GM21576 (cell line): ENCODE measurements at regions not wholly inside any gene's neighbourhood (a gene's known extent, or its start where the extent isn't known, plus 50 kb on each side); places are given as distances from the start of the nearest gene placed in this dataset.
"Not testable (repeated sequence)": the region's sequence is repeated elsewhere in the genome, so short reads cannot be mapped to it uniquely, and the experiment has no call there.

Experiments
- ATAC-seq: cut with Tn5 transposase; IDR thresholded peaks from one replicate; pipeline ENCODE4 v1.9.1; 2021; ENCODE audit warnings: mild to moderate bottlenecking, moderate library complexity; ENCODE audit not compliant: unreplicated experiment

- ATAC-seq: no peak
These were observed 82.1 kb downstream of the PLEKHG1 start for GRCh38 chr6:150681578-150682395.

- ATAC-seq: no peak
These were observed 83.6 kb downstream of the PLEKHG1 start for GRCh38 chr6:150683320-150683719.

DNA sequence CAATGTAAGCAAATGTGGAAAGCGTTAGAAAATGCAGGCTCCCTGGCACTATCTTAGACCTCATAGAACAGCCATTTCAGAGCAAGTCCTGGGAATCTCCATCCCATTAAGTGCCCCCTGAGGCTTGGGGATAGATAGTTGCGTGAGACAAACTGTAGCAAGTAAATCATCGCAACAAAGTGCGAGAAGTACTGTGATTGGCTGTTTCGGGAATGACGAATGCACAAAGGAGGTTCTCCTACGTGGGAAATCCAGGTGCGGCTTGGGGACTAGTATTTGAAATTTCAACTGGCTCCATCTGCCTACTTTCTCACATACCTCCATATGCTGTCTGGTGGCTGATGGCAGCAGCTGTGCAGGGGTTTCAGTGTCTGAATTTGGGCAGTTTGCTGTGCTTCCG lies 84.5 kb downstream of the PLEKHG1 start:
- no peak for ATAC-seq

GRCh38 chr6:150684714-150685459 lies 85.2 kb downstream of the PLEKHG1 start:
- ATAC-seq: no peak

- ATAC-seq: peak; percentile 45
These were observed 86.2 kb downstream of the PLEKHG1 start for GRCh38 chr6:150685860-150686259.

DNA sequence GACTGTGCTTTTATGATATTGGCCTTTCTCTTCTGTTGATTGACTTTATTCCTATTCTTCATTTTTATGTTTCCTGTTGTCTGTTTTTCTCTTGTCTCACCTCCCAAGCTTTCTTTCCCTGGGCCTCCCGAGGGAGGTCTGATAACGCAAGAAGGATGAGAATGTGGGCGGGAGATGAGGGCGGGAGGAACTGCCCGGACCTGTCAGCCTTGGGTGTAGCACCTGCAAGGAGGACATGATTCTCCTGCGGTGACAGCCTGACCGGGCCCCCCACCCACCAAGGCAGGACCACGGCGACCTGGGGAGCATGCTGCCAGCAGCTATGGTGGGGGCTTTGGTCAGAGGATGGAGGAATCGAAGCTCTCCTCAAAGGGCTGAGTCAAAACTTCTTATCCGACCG lies 86.9 kb downstream of the PLEKHG1 start:
- no peak for ATAC-seq

DNA sequence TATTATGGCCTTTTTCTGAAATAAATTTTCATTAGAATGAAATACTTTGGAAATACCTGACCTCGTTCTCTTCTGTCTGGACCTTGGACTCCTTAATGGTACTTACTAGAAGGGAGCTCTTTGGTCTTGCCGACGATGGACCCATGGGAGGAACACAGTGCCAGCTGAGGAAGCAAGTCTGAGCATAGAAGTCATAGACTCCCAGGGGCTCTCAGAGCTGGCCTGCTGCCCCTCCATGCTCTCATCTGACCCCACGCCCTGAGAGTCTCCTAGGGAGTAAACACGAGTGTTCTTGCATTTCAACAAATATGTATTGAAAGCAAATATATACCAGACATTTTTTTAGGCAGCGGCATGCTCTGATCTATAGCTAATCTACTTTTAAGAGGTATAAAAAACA lies 87.8 kb downstream of the PLEKHG1 start:
- ATAC-seq: no peak

DNA sequence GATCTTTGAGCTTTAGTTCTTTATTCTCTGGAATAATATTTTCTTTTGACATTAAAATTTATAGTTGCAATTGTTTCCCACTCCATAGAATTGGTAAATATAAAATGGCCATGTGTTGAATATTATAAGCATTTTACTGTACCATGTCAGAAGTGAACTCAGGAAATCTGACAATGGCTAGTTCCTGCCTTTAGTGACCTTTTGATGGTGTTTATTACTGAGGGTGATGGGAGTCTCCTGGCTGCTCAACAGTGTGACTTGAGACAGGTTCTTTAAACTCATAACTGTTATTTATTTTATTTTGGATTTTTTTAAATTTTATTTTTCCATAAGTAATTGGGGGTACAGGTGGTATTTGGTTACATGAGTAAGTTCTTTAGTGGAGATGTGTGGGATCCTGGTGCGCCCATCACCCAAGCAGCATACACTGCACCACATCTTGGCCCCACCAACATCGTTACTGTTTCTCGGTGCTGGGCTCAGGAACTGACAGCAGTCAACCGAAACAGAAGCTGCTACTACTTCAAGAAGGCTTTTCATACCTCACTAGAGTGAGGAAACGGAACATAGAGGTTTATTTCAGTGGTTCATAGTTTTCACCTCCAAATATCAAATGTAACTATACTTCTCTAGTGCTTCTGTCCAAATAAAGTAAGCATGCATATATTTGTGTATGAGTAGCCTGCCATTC lies 90.4 kb downstream of the PLEKHG1 start:
- peak; percentile 63 for ATAC-seq

DNA sequence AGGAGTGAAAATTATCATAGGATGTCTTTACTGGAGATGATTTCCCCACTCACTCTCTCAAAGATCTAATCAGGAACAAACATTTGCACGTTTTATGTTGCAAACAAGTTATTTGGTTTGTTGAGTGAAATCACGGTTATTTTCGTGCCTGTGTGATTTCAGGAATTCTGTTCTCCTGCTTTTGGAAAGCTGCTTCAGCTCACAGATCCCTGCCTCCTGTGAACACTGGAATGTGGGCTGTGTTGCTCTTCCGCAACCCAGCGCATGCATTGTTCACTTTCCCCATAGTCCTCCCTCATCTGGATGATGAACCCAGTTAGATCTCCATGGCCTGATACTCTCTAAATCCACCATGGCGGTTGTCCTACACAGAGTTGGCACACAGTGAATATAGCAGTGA lies 91.0 kb downstream of the PLEKHG1 start:
- no peak for ATAC-seq

DNA sequence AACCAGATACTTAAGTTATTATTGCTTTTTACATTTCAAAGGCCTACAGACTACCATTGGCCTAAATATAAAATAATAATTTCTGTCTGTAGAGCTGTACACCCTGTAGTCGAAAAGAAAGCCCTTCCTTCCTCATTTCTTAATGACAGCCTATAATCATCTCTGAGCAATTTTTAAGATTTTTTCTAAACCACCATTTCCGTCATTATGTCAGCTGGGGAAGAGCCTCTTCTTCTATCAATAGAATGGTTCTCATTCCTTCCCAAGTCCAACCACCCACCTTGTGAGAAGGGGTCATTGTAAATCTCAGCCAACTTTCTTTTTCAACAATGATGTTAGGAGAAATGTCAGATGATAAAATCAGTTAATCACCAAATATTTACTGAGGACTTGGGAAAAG lies 91.8 kb downstream of the PLEKHG1 start:
- no peak for ATAC-seq

GRCh38 chr6:150692604-150693003 lies 92.9 kb downstream of the PLEKHG1 start:
- ATAC-seq: peak; percentile 64

DNA sequence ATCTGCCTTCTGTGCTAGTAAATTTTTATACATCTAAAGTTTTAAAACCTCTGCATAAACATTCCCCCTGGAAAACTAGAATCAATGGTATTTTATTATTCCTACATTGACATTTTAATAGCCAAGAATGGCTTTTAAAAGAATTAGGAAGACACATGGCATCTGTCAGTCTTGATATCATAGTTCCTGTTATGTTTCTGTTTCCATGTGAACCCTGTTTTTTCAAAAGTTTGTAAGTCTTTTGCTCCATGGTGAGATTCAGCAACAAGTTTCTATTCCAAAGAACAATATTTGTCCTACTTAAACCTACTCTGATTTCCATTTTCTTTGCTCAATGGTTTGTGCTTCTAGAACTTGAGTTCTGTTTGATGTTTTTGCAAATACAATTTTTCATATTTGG lies 95.2 kb downstream of the PLEKHG1 start:
- no peak for ATAC-seq

DNA sequence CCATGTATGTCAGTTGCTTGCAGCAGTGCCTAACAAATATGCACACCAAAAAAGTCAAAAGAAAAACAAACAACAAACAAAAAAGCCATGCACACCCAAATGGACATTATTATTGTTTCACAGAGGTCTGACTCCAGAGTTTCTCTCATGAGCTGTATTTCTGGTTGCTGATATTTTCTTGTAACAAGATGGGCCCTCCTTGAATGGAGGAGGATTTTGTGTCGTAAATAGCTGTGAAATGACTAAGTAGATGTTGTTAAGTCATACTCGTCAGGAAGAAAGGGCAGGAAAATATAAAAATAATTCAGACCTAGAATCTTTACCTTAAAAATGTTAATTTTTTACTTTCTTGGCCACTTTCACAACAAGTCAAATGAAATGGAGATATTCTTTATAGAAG lies 96.0 kb downstream of the PLEKHG1 start:
- no peak for ATAC-seq

DNA sequence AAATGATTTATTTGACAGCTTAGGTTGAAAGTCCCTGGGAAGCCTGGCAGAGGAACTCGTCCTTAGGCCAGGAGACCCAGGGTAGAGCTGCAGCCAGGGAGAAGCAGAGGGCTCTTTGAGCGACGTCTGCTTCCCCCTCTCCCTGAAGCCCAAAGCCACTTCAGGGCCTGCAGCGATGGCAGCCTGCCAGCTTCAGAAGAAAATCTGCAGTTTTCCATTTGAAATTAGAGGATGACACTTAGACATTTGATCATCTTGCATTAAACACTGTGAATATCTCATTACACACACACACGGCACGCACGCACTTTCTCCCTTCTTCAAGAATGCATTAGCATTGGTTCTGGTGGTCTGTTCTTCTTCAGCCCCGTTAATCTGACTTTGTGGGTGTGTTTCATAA lies 96.5 kb downstream of the PLEKHG1 start:
- ATAC-seq: no peak

GRCh38 chr6:150696918-150697317 lies 97.2 kb downstream of the PLEKHG1 start:
- not testable (repeated sequence) for ATAC-seq

- no peak for ATAC-seq
These were observed 97.8 kb downstream of the PLEKHG1 start for GRCh38 chr6:150697515-150697914.

- peak; percentile 53 for ATAC-seq
These were observed 98.7 kb downstream of the PLEKHG1 start for GRCh38 chr6:150698391-150698790.

- ATAC-seq: no peak
These were observed 103.0 kb downstream of the PLEKHG1 start for GRCh38 chr6:150702675-150703074.

DNA sequence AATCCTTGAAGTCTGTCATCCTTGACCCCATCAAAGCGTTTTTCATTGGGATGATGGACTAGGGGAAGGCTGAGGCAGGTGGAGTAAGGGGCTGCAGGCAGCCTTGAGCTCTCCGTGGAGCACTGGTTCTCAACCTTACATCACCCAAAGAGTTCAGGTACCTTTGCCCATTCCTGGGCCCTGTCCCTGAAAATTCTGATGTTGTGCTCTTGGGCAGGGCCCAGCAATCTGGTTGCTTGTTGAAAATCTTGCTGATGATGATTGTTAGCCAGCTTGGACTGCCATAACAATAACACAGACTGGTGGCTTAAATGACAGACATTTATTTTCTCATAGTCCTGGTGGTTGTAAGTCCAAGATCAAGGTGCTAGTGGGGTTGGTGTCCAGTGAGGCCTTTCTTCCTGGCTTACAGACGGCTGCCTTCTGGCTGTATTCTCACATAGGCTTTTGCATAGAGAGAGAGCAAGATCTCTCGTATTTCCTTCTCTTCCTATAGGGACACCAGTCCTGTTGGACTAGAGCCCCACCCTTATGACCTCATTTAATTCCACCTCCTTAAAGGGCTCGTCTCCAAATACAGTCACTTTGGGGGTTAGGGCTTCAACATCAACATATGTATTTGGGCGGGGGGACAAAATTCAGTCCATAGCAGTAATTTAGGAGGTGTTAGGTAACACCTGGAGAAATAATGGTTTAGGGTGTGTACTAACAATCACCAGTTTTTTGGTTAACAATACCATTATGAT lies 104.9 kb downstream of the PLEKHG1 start:
- ATAC-seq: no peak

- no peak for ATAC-seq
These were observed 105.7 kb downstream of the PLEKHG1 start for GRCh38 chr6:150705392-150705791.

- ATAC-seq: no peak
These were observed 110.6 kb downstream of the PLEKHG1 start for GRCh38 chr6:150710236-150710635.
